HG02884 (cell line): ENCODE measurements at regions not wholly inside any gene's neighbourhood (a gene's known extent, or its start where the extent isn't known, plus 50 kb on each side); places are given as distances from the start of the nearest gene placed in this dataset.
"Not testable (repeated sequence)": the region's sequence is repeated elsewhere in the genome, so short reads cannot be mapped to it uniquely, and the experiment has no call there.

Experiments used
- ATAC-seq: cut with Tn5 transposase; IDR thresholded peaks from one replicate; pipeline ENCODE4 v1.9.1; 2021; ENCODE audit warnings: mild to moderate bottlenecking, moderate library complexity; ENCODE audit not compliant: unreplicated experiment

DNA sequence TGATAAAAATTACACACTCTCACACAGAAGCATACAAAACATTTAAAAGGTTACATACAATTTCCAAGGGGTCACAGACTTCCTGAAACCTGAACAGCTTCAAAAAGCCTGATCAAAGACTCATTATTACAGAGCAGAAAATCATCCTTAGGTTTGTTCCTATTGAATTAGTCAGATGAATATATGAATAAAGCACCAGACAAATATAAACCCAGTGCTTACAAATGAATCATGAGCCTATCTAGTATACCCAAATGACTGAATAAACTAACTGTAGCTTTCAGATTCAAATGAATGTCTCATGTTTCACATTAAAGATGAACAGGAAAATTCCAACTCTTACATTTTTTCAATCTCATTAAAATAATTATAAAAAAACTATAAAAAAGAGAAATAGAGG lies 550.3 kb downstream of the SUCLG1 start:
- ATAC-seq: no peak

DNA sequence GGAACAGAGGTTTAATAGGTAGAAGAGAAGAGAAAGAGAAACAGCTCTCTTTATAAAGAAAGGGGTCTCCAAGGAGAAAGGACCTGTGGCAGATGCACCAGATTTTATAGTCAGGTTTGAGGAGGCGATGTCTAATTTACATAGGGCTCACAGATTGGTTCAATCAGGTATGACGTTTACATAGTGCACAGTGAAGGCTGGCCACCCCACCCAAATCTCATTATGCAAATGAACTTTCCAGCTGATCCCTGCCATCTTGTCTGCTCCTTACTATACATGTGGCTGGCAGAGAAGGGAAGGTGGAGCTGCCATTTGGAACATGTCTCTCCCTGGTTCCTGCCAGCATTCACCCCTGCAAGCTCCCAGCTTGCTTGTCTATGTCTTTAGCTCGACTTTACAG lies 557.8 kb downstream of the SUCLG1 start:
- ATAC-seq: no peak

DNA sequence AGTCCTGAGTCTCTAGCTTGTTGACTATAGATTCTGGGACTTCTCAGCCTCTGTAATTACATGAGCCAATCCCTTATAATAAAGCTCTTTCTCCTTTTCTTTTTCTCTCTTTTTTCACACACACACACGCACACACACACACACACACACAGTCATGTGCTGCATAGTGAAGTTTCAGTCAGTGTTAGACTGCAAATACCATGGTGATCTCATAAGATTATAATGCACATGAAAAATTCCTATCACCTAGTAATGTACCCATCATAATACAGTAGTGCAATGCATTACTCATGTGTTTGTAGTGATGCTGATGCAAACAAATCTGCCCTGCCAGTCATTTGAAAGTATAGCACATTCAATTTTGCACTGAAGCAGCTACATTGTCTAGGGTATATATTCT lies 558.2 kb downstream of the SUCLG1 start:
- ATAC-seq: no peak

DNA sequence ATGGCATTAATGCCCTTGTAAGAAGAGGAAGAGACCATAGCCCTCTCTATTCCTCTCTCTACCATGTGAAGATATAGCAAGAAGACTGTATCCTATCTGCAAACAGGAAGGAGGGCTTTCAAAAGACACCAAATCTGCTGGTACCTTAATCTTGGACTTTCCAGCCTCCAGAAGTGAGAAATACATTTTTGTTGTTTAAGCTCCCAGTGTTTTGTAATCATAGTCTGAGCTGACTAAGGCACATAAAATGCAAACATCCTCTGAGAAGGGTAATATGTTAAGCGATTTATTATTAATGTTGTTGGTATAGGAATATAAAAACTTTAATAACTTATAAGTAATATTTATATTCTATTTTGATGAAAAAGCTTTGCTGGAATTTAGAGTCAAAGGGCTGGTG lies 559.8 kb downstream of the SUCLG1 start:
- no peak for ATAC-seq

DNA sequence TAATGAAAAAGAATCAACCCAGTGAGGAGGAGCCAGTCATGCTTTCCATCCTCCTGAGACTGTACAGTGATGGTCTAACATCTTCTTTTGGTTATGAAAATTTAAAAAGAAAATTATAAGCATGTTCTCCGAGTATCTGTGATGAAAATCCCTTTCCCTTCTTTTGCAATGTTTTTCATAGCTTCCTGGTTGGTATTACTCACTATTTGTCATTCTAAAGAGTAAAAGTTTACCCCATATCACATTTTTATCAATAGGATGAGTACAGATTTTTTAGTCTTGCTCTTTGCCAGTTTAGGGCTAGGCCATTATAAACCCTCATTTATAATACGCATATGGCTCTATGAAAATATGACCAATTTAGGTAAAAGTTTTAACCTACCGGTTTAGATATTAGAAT lies 564.1 kb downstream of the SUCLG1 start:
- ATAC-seq: no peak

DNA sequence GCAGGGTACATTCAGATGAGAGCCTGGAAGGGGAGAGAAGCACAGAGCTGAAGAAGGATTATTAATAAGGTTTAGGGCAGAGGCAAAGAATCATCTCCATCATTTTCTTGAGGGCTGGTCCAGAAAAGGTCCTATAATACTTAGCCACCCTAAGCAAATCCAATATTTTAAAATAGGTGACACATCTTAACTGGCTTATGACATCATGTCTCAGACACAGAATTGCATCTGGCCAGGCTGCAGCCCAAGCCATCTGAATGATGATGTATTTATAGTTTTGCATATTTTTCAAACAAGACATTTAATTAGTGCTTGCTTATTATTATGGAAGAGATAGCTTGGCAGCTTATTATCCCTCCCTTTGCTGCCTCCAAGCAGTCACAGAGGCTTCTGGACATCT lies 571.3 kb downstream of the SUCLG1 start:
- no peak for ATAC-seq

DNA sequence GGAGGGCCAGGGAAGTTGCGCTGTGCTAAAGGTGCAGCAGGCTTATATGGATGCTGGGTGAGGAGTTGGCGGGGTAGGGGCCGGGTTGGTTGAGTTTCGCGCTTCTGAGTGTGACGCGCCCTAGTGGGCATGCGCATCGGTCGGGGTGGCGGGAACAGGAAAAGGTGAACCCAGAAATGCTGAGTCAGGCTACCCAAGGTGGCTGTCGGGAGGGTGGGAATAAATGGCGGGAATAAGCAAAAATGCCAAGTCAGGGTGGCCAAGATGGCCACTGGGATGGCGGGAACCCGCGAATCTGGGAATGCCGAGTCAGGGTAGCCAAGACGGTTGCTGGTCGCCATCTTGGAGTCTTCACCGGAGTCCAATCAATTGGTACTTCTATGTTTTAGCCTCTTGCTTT lies 580.0 kb downstream of the SUCLG1 start:
- no peak for ATAC-seq

DNA sequence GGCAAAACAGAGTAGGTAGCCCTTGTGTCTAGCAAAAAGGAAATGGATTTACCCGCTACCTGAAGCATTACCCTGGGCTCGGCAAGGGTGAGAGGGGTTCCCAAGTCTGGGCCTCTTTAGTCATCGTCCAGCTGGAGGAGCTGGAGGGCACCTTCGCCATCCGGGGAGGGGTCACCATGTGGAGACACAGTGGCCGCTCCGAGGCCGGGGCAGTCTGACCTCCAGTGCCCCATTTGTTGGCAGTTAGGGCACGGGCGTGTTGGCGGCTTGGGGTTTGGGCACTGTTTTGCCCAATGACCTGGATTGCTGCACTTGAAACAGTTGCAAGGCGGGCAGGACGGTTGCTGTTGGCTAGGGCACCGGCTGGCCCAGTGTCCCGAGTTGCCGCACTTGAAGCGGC lies 581.8 kb downstream of the SUCLG1 start:
- ATAC-seq: not testable (repeated sequence)

DNA sequence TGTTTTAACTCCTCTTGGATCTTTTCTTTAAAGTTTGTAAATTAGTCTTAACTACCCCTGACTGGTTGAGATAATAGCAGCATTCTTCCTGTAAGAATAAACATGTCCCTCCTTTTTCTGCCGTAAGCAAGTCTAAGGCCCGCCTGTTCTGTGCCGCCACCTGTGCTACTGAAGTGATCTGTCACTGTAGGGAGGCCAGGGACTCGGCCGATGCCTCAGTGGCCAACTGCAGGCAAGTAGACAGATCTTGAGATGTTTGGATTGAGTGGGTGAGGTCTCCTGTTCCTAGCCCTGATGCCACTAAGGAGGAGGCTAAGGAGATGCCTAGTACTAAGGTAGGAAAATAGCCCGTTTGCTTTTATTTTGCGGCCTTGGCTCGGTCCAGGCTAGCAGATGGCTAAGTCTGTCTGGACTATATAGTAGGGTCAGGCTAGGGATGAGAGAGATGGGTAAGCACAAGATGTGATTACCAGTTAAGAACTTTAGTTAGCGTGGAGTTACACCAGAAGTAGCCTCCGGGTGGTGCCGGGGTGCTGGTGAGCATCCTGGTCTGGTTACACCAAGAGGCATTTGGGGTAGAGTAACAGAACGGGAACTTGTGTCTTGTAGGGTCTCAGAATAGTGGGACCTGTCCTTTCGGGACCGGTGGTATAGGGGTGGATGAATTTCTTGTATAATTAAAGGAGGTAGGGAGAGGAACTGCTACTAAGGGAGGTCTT lies 584.2 kb downstream of the SUCLG1 start:
- no peak for ATAC-seq

DNA sequence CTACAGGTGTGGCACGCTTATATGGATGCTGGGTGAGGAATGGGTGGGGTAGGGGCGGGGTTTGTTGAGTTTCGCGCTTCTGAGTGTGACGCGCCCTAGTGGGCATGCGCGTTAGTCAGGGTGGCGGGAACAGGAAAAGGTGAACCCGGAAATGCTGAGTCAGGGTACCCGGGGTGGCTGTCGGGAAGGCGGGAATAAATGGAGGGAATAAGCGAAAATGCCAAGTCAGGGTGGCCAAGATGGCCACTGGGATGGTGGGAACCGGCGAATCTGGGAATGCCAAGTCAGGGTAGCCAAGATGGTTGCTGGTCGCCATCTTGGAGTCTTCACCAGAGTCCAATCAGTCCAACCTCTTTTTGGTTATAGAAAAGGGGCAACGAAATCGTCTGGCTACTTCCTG lies 585.0 kb downstream of the SUCLG1 start:
- no peak for ATAC-seq

DNA sequence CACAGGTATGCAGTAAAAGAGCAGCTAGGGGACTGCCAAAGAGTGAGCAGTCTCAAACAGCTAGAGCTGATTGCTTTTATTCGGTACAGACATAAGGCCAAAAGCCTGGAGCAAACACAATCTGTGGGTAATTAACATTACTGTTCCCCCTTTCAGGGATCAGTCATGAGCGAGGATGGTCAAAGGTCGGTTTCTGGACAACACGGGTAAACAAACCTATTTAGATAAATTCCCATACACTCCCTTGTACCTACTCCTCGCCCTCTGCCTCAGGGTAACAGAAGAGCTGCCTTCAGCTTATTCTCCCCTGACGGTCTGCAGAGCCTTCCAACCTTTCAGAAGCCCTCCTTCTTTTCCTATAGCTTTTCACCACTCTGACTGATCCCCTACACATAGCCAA lies 586.0 kb downstream of the SUCLG1 start:
- no peak for ATAC-seq

DNA sequence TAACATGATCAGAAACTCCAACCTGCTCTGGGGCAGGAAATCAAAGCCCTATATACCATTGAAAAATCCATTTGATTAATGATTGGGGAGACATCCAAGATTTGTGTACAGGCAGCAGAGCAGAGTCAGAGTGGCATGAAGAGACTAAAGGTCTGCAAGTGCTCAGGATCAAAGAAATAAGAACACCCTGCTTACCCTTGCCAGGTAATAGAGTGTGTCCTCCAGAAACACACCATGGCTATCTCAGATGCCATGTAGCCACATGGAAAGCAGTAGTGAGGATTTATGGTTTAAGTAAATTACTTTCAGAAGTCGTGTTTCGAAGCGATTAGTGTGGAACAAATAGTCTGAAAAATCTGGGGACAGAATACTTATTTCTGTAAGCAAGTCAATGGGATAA lies 592.9 kb downstream of the SUCLG1 start:
- no peak for ATAC-seq

DNA sequence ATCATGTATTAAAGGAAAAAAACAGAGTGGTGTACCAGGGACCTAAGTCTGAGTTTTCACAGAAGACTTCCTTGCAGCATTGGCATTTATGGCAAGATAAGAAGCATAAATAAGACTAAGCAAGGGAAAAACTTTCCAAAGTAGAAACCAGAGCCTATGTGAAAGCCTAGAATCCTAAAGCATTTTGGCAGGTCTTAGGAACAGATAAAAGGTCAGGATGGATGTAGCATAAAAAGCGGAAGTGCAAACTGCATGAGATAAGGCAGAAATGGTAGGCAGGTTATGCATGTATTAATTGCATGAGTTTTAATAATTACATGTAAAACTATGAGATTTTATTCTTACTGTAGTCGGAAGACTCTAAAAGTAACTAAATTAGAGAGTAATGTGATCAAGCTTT lies 596.5 kb downstream of the SUCLG1 start:
- ATAC-seq: no peak

DNA sequence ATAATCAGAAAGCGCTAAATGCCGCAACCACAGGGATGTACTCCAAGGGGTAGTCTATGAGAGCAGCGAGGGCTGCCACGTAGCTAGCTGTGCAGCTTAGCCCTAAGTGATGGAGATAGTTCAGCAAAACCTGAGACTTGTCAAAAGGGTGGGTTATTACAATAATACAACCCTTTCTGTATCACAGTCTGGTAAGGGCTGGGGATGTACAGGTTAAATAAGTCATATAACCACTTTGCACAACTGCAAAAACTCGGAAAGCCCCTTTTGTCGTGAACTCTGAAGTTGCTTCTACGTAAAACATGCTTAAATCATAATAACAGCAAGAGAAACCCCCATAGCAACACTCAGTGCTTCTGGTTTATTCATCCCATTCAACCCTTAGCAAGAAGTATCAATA lies 598.8 kb downstream of the SUCLG1 start:
- ATAC-seq: no peak

DNA sequence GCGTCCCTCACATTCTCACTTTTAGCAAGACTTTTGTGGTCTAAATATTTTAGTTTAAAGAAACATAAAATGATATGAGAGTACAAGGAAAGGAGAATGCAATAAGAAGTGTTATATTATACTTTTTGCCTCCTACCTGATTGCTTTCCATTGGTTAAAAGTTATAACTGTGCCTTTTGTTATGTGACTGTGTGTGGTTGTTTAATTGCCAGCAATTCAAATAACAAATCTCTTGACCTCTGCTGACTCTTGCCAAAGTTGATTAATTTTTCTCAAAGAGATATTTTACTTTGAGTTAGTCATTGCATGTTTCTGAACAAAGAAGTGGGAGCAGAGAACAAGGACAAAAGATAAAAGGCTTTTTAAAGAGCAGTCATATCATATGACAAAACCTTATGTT lies 599.5 kb downstream of the SUCLG1 start:
- no peak for ATAC-seq

DNA sequence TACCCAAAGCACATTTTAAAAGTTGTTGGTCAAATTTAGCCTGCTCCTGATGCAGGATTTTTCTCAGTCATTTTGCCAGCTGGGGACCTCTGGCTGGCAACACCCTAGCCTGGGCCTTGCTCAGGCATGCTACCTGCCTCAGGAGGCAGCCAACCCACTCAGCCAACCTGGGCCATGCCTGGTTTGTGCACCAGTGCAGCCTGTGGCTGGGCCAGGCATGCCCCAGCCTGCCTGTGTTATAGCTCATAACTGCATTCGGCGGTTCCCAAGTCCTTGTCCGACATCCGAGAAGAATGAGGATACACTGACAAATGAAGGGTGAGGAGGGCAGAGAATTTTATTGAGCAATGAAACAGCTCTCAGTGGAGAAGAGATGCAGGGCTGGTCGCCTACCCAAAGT lies 608.0 kb downstream of the SUCLG1 start:
- ATAC-seq: no peak

DNA sequence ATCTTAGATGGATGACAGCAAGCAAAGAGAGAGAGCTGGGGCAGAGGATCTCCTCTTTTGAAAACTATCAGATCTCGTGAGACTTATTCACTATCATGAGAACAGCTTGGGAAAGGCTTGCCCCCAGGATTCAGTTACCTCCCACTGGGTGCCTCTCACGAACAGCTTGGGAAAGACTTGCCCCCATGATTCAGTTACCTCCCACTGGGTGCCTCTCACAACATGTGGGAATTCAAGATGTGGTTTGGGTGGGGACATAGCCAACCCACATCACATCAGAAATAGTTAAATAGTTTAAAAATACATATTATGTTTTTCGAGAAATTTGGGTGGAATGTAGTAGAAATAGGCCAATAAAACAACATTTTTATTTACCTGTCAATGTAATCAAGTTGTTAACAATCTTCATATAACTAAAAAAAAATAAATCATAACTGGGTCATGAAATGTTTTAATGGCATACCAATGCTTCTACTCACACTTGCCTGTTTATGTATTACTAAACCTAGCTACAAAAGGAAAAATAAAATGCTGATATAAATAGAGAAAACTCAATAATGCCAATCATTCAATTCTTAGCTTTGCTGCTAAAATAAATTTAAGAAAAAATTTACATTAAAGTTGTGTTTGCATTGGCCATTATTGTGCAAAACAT lies 608.9 kb downstream of the SUCLG1 start:
- no peak for ATAC-seq

DNA sequence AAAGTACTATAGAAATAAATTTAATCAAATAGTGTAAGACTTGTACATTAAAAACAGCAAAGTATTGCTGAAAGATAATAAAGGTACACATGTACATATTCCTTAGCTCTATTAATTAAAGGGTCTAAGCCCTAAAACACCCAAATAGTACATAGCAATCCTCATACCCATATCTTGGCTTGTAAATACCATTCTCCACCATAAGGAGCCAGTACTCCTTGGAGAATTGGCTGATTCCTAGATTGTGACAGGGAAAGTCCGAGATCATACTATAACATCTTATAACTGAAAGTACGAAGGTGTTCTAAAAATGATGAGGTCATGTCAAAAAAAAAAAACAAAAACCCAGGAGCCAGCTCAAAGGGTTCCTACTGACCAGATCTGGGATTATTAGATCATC lies 614.6 kb downstream of the SUCLG1 start:
- no peak for ATAC-seq

DNA sequence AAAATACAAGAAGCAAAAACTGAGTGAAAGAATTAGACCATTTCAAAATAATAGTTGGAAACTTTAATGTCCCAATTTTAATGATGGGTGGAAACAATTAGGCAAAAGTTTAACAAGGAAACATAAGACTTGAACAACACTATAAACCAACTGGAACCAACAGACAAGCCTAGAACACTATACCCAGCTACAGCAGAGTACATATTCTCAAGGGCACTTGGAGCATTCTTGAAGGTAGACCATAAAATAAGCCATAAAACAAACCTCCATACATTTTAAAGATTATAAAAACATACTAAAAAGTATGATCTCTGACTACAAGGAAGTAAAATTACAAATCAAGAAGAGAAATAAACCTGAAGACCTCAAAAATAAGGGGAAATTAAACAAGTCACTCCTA lies 616.7 kb downstream of the SUCLG1 start:
- no peak for ATAC-seq

DNA sequence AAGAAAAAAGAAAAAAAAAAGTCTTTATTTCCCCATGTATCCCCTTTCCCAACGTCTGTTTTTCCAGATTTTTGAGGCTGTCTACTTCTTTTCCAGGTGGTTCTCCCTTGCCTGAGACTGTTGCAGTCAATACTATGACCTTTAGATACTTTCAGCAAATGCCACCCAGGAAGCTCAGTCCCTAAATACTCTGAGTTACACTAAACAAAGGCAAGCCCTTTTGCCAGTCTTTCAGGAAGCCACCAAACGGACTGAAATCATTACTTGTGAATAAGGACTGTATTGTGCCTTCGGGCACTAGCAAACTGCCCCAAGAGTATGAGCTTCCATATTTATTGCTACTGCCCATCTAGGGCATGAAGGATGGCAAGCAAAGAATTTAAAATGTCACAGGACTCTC lies 621.3 kb downstream of the SUCLG1 start:
- ATAC-seq: no peak

DNA sequence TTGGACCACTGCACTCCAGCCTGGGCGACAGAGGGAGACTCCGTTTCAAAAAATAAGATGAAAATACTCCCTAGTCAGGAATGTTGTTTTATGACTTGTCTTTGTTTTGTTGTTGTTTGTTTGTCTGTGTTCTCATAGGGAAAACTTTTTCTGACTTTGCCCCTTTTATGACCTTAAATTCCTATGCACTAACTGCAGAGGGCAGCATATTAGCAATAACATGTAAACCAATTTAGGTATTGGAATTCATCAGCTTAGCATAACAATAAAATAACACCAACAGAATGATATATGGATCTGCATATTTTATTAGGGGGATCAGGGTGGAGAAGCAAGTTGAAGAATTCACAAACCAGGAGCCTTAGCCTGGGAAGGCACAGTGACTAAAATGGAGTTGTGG lies 631.5 kb downstream of the SUCLG1 start:
- no peak for ATAC-seq

DNA sequence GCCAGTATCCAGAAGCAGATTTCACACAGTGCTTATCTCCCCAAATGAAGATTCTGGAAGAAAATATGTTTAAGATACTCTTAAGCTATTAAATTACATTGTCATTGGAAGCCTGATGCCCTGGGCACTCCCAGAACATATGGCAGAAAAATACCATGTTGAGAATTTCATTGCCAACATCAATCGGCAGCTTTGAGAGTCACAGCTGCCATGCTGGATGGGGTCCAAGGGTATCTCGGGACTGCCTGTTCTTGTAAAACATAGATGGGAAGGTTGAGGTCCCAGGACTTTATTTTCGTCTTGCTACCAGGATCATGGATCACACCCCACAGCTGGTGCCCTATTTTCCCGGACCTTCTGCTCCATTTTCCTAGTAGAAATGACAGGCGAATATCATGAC lies 632.5 kb downstream of the SUCLG1 start:
- no peak for ATAC-seq

DNA sequence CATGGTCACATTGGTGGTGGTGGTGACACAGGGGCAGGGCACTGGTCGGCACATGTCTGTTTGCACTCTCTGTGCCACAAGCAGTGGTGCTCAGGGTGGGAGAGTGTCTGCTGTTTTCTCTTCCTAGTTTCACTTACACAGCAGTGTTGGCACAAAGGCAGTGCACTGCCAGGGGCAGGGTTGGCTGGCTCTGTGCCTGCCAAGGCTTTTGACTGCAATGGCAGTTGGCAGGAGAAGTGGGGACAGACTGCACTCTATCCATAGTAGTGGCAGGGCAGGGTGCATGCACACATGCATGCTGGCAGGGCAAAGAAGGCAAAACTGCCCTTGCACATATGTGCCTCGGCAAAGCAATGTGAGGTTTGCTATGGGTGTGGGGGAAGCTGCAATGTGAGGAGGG lies 635.9 kb downstream of the SUCLG1 start:
- no peak for ATAC-seq
